GM23248 (cell line): ENCODE measurements at regions not wholly inside any gene's neighbourhood (a gene's known extent, or its start where the extent isn't known, plus 50 kb on each side); places are given as distances from the start of the nearest gene placed in this dataset.

Experiments used
- DNase-seq: peaks from one replicate; pipeline ENCODE4 v3.0.0-alpha.2; 2015
- H2AFZ ChIP-seq: fragments of 200-600 bp; sonication (generic); 2 replicates; pipeline ENCODE4 v1.6.1; 2016; ENCODE audit warnings: antibody characterized with exemption
- H3F3A ChIP-seq: fragments of 200-600 bp; sonication (generic); 2 replicates; pipeline ENCODE4 v1.6.1; 2016; ENCODE audit warnings: mild to moderate bottlenecking, antibody characterized with exemption, mixed run types; ENCODE audit not compliant: insufficient read depth
- H3K27ac ChIP-seq: fragments of 200-600 bp; sonication (generic); 2 replicates; pipeline ENCODE4 v1.5.1; 2016; ENCODE audit warnings: mild to moderate bottlenecking
- H3K27me3 ChIP-seq: fragments of 200-600 bp; sonication (generic); replicated peaks from 2 replicates; pipeline ENCODE4 v1.6.1; 2016; ENCODE audit warnings: mild to moderate bottlenecking; ENCODE audit not compliant: insufficient read depth
- H3K36me3 ChIP-seq: fragments of 200-600 bp; sonication (generic); 2 replicates; pipeline ENCODE4 v1.6.1; 2016; ENCODE audit warnings: low read depth, mild to moderate bottlenecking
- H3K4me1 ChIP-seq: fragments of 200-600 bp; sonication (generic); 2 replicates; pipeline ENCODE4 v1.6.1; 2016; ENCODE audit warnings: mild to moderate bottlenecking; ENCODE audit not compliant: insufficient read depth
- H3K4me2 ChIP-seq: fragments of 200-600 bp; sonication (generic); one replicate; pipeline ENCODE4 v1.6.1; 2016; ENCODE audit warnings: mild to moderate bottlenecking; ENCODE audit not compliant: unreplicated experiment
- H3K4me3 ChIP-seq: fragments of 200-600 bp; sonication (generic); 2 replicates; pipeline ENCODE4 v1.5.1; 2016; ENCODE audit warnings: mild to moderate bottlenecking
- H3K79me2 ChIP-seq: fragments of 200-600 bp; sonication (generic); 2 replicates; pipeline ENCODE4 v1.6.1; 2016; ENCODE audit warnings: mild to moderate bottlenecking; ENCODE audit not compliant: insufficient read depth
- H3K9ac ChIP-seq: fragments of 200-600 bp; sonication (generic); 2 replicates; pipeline ENCODE4 v1.6.1; 2016; ENCODE audit warnings: mild to moderate bottlenecking
- H3K9me2 ChIP-seq: fragments of 200-600 bp; sonication (generic); 2 replicates; pipeline ENCODE4 v1.6.1; 2016; ENCODE audit warnings: mixed run types, mild to moderate bottlenecking, moderate library complexity; ENCODE audit not compliant: insufficient read depth
- H3K9me3 ChIP-seq: fragments of 200-600 bp; sonication (generic); one replicate; pipeline ENCODE4 v1.6.1; 2017; ENCODE audit warnings: low read depth
- H4K20me1 ChIP-seq: fragments of 200-600 bp; sonication (generic); 2 replicates; pipeline ENCODE4 v1.6.0; 2016; ENCODE audit not compliant: insufficient read depth
- EZH2 ChIP-seq: fragments of 200-600 bp; sonication (generic); IDR thresholded peaks from 2 replicates; pipeline ENCODE4 v1.6.1; 2018; ENCODE audit warnings: antibody characterized with exemption, mild to moderate bottlenecking; ENCODE audit not compliant: insufficient read depth, poor library complexity, severe bottlenecking
- EZH2phosphoT487 ChIP-seq: fragments of 200-600 bp; sonication (generic); IDR thresholded peaks from 2 replicates; pipeline ENCODE4 v1.6.1; 2018; ENCODE audit warnings: antibody characterized with exemption, moderate library complexity, mild to moderate bottlenecking, low read depth; ENCODE audit not compliant: insufficient read depth
- WGBS, 2 experiments: methylation state at CpG; one replicate each; pipeline ENCODE4 v1.1.6; 2015 to 2017; ENCODE audit warnings: low lambda C conversion rate in 2 of 2, low coverage in 1 of 2; ENCODE audit errors: missing lambda C conversion rate in 2 of 2; 5-methylcytosine and 5-hydroxymethylcytosine counted together
- in situ Hi-C: fragments of 300-500 bp; cut with MboI; formaldehyde crosslinking; loops from 2 replicates; pipeline ENCODE4 v1.15.0; 2020

DNA sequence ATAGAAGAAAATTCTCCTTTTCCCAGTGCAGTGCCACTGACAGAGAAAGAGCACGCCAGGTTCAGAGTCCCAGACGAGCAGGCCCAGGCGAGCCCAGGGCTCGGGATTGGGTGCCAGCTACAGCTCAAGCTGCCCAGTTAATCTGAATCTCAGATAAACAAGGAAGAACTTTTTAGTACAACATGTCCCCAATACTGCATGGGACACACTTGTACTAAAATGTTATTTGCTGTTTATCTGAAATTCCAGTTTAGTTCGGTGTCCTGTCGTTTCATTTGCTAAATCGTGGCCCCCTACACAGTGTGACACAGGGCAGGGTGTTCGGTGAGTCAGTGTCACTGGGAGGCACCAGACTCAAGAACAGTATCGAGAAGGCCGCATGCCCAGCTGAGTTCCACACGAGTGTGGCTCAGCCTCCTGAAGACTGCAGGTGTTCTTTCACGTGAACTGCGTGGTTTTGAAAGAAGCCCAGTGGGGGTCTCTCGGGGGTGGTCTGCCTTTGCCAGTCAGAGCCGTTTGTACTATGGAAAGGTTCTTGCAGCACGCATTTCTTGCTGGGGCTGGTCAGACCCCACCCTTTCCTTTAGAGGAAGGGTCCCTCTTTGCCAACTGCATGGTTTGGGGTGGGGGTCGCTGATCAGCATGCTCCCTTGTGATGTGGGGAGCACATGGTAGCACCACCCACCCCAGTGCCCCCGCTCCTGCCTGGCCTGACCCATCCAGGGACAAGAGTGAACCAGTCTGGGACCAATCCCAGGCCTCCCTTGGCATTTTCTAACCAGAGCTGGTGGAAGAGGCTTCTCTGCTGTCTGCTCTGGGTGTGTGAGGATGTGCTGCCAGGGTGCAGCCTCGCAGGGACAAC is 115.6 kb upstream of the B3GAT1 start:
- TF ChIP-seq EZH2: no peak
- TF ChIP-seq EZH2phosphoT487: no peak
- H3K9me3 ChIP-seq: no peaks in the 10 kb centered on the region
- no peak for DNase-seq

DNA sequence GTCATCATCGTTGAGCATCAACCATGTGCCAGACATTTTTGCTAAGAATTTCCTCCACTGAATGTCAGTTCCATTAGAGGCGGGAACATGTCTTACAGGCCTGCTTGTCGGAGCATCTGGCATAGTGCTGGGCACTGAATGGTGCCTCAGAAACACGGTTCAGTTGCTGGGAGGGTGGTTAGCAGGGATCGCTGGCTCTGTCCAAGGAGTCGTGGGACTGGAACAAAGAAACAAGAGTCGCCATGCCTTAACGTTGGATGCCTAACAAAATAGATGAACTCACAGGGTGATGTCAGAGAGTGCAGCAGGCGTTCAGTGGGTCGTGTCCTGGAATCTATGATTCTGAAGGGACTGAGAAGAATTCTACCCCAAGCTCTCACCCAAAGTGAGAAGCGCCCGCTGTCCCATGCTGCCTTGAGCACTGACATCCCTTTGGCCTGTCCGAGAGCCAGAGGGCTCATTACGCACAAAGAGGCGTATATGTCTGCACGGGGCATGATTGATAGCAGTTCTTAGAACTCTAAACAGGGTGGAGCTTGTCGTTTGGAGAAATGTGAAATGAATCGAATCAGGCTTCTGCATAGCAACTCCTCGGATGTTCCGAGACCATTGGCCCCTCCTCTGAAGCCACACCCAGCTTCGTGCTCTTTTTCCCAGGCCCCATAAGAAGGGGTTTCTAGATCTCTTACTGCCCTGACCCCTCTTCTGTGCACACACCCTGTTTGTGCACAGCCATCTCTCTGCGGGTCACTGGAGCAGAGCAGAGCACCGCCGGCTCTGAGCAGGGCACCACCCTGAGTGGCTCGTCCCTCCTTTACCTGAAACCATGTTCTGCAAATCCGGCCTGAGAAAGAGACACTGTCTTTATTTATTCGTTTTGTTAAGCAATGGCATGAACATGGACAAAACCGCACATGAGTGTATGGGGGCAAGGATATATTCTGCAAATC is 113.1 kb upstream of the B3GAT1 start:
- no peaks in the 10 kb centered on the region for H4K20me1 ChIP-seq
- H2AFZ ChIP-seq: no peak overlapping the region
- no peak for DNase-seq
- in situ Hi-C loops: no loop called here
- no peaks in the 10 kb centered on the region for H3K27me3 ChIP-seq
- H3K9me2 ChIP-seq: no peaks in the 10 kb centered on the region
- H3K27ac ChIP-seq: no peak overlapping the region
- no peaks in the 10 kb centered on the region for H3K36me3 ChIP-seq
- H3K79me2 ChIP-seq: no peaks in the 10 kb centered on the region
- H3K4me3 ChIP-seq: no peak overlapping the region
- no peaks in the 10 kb centered on the region for H3F3A ChIP-seq
- H3K4me1 ChIP-seq: no peaks in the 10 kb centered on the region
- H3K4me2 ChIP-seq: no peak overlapping the region
- H3K9me3 ChIP-seq: no peaks in the 10 kb centered on the region
- TF ChIP-seq EZH2: no peak
- TF ChIP-seq EZH2phosphoT487: no peak
- H3K9ac ChIP-seq: no peak overlapping the region
- WGBS, 2 experiments: 46 to 48% methylated on average over 27 to 28 of the region's 28 CpGs

More for the DNA sequence above, 115.6 kb upstream of the B3GAT1 start:
- Histone ChIP-seq H3K27me3 (no peaks in the 10 kb centered on the region), H2AFZ (no peak overlapping the region), H3K79me2 (no peaks in the 10 kb centered on the region), H4K20me1 (no peaks in the 10 kb centered on the region), H3K4me1 (no peaks in the 10 kb centered on the region), H3K27ac (no peak overlapping the region), H3F3A (no peaks in the 10 kb centered on the region), H3K4me2 (no peak overlapping the region), H3K9ac (no peak overlapping the region), H3K4me3 (no peak overlapping the region), H3K9me2 (no peaks in the 10 kb centered on the region), H3K36me3 (no peaks in the 10 kb centered on the region)
- in situ Hi-C loops: no loop called here
- 20 to 24% methylated on average over 19 of the region's 19 CpGs for WGBS, 2 experiments

GRCh38 chr11:134524201-134524600 is 112.2 kb upstream of the B3GAT1 start:
- H3K36me3 ChIP-seq: no peaks in the 10 kb centered on the region
- H3K9me3 ChIP-seq: no peaks in the 10 kb centered on the region
- H3K9me2 ChIP-seq: no peaks in the 10 kb centered on the region
- in situ Hi-C loops: no loop called here
- H3K27ac ChIP-seq: no peak overlapping the region
- TF ChIP-seq EZH2: no peak
- no peak for TF ChIP-seq EZH2phosphoT487
- no peak overlapping the region for H2AFZ ChIP-seq
- no peaks in the 10 kb centered on the region for H3K4me1 ChIP-seq
- no peak overlapping the region for H3K4me3 ChIP-seq
- DNase-seq: no peak
- no peaks in the 10 kb centered on the region for H3K79me2 ChIP-seq
- H3K9ac ChIP-seq: no peak overlapping the region
- no peaks in the 10 kb centered on the region for H3K27me3 ChIP-seq
- no peaks in the 10 kb centered on the region for H4K20me1 ChIP-seq
- no peak overlapping the region for H3K4me2 ChIP-seq
- 84 to 87% methylated on average over 6 to 22 of the region's 25 CpGs for WGBS, 2 experiments
- no peaks in the 10 kb centered on the region for H3F3A ChIP-seq

DNA sequence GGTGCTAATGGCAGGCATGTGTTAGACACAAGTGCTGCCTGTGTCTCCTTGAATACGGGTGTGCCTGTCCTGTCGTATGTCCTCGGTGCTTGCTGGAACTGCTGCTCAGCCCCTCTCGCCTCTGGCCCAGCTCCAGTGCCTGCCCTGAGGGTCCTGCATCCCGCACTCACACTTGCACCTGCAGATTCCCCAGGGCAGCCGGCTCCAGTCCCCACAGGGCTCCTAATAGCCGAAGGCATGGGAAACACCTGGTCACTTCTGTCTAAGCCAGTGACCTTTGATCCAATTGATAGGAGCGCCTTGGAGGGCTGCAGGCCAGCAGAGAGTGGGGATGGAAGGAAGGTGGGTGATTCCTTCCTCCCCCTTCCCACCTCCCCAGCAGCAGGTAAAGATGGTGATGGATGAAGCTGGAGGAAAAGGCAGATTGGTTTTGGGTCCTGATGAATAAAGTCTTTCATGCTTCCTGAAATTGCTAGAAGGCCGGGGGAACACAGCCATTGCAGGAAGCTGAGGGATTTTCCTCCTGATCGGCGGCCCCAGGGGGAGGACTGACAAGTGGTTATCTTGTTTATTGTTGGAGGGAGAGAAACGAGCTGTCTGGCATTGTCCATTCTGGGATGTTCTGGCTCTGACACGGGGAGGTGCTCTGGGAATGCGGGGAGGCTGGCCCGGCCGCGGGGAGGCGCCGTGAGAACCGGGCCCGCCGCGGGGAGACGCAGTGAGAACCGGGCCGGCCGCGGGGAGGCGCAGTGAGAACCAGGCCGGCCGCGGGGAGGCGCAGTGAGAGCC is 110.9 kb upstream of the B3GAT1 start:
- Histone ChIP-seq H3K9ac (no peak overlapping the region), H3K4me3 (no peak overlapping the region), H3K4me1 (no peaks in the 10 kb centered on the region), H4K20me1 (no peaks in the 10 kb centered on the region), H3K27me3 (no peaks in the 10 kb centered on the region), H3K4me2 (no peak overlapping the region), H3K9me3 (no peaks in the 10 kb centered on the region), H3K79me2 (no peaks in the 10 kb centered on the region), H3K36me3 (no peaks in the 10 kb centered on the region), H2AFZ (no peak overlapping the region), H3K9me2 (no peaks in the 10 kb centered on the region), H3K27ac (no peak overlapping the region), H3F3A (no peaks in the 10 kb centered on the region)
- no peak for DNase-seq
- 50 to 67% methylated on average over 22 to 32 of the region's 33 CpGs for WGBS, 2 experiments
- TF ChIP-seq EZH2 (no peak), EZH2phosphoT487 (no peak)
- in situ Hi-C loops: no loop called here
